ENCODE measurements at regions not wholly inside any gene's neighbourhood (a gene's known extent, or its start where the extent isn't known, plus 50 kb on each side); places are given as distances from the start of the nearest gene placed in this dataset.

DNA sequence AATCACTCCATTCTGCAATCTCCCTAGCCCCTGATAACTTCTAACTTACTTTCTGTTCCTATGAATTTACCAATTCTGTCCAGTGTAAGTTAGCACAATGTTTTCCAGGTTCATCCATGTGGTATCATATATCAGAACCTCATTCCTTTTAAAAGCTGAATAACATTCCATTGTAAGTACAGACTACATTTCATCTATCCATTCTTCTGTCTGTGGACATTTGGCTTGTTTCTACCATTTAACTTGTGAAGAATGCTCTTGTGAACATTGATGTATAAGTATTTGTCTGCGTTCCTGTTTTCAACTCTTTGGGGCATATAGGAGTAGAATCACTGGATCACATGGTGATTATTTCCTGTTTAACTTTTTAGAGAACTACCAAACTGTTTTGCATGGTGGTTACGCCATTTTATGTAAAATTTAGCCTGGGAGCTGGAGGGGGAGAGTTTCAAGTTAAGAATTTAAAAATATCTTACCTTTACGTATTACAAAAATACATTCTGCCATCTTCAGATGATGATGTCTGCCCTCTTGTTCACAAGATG lies 156.5 kb downstream of the BTBD3 start:
- Histone ChIP-seq H3K4me3 (no peak overlapping the region), H3K4me1 (no peaks in the 10 kb centered on the region), H3K9me3 (no peaks in the 10 kb centered on the region), H3K27ac (no peak overlapping the region), H3K27me3 (no peaks in the 10 kb centered on the region), H3K36me3 (no peaks in the 10 kb centered on the region)
- intact Hi-C loops (cut with DNase I) = no loop called here
- TF ChIP-seq, protein P1, sequence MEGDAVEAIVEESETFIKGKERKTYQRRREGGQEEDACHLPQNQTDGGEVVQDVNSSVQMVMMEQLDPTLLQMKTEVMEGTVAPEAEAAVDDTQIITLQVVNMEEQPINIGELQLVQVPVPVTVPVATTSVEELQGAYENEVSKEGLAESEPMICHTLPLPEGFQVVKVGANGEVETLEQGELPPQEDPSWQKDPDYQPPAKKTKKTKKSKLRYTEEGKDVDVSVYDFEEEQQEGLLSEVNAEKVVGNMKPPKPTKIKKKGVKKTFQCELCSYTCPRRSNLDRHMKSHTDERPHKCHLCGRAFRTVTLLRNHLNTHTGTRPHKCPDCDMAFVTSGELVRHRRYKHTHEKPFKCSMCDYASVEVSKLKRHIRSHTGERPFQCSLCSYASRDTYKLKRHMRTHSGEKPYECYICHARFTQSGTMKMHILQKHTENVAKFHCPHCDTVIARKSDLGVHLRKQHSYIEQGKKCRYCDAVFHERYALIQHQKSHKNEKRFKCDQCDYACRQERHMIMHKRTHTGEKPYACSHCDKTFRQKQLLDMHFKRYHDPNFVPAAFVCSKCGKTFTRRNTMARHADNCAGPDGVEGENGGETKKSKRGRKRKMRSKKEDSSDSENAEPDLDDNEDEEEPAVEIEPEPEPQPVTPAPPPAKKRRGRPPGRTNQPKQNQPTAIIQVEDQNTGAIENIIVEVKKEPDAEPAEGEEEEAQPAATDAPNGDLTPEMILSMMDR (IDR thresholded peaks at IDR 0.05) = no peak
- ATAC-seq (no peak), DNase-seq (no peak)

DNA sequence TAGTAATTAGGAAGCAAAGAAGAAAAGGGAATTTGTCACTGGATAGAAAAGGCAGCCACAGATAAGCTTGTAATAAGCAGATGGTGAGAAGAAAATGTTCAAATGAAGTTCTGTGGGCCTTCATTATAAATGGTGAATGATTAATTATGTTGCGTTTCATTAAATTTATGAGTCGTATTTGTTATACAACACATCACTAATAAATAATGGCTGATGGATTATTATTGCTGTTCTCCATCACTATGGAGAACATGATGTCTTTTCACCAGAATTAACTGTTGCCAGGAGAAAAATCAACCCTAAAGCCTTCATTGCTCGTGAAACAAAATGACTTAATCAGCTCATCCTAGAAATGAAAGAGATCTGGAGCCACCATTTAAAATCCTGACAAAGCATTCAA lies 158.5 kb downstream of the BTBD3 start:
- H3K9me3 ChIP-seq = no peaks in the 10 kb centered on the region
- H3K27ac ChIP-seq = no peak overlapping the region
- no peak for DNase-seq
- intact Hi-C loops (cut with DNase I) = no loop called here
- no peak overlapping the region for H3K4me3 ChIP-seq
- TF ChIP-seq, protein P1 (IDR thresholded peaks at IDR 0.05) = no peak
- ATAC-seq = no peak
- no peaks in the 10 kb centered on the region for H3K27me3 ChIP-seq
- H3K36me3 ChIP-seq = no peaks in the 10 kb centered on the region
- H3K4me1 ChIP-seq = no peaks in the 10 kb centered on the region

DNA sequence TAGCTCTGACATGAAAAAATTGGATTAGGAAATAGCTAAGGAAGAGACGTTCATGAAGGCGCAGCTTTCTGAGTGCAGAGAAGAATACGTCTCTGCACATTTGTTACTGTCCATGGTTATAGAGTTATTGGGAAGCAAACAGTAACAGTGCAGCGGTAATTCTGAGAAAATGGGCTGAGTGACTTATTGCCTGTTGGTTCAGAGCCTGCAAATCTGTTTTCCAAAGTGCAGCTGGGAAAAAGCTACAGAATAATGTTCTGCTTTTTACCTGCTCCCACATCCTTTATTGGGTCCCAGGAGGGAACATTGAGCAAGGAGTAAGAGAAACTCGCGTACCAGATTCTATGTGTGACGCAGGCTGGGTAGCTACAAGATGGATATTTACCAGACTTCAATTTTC lies 160.2 kb downstream of the BTBD3 start:
- Histone ChIP-seq H3K36me3 (no peaks in the 10 kb centered on the region), H3K27ac (no peak overlapping the region), H3K9me3 (no peaks in the 10 kb centered on the region), H3K4me1 (no peaks in the 10 kb centered on the region), H3K4me3 (no peak overlapping the region), H3K27me3 (no peaks in the 10 kb centered on the region)
- no peak for ATAC-seq
- DNase-seq = no peak
- TF ChIP-seq, protein P1 (IDR thresholded peaks at IDR 0.05) = no peak
- intact Hi-C loops (cut with DNase I) = no loop called here

DNA sequence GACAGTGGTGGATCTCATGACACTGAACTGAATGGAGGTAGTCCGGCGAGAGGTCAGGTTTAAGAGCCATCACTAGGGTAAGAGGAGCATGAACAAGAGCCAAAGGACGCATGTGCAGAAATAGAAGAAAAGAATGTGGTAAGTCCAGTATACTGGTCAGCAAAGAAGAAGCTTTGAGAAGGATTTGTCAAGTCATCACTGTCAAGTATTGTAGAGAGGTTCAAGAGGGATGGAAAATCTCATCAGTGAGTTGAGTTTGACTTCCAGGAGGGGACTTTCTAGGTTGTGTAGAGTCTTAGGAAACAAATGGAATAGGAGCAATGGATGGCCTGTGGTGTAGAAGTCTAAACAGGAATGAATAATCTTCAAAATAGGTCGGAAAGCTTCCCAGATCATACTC lies 161.8 kb downstream of the BTBD3 start:
- intact Hi-C loops (cut with DNase I) = no loop called here
- Histone ChIP-seq H3K4me1 (no peaks in the 10 kb centered on the region), H3K36me3 (no peaks in the 10 kb centered on the region), H3K4me3 (no peak overlapping the region), H3K27ac (no peak overlapping the region), H3K9me3 (no peaks in the 10 kb centered on the region), H3K27me3 (no peaks in the 10 kb centered on the region)
- DNase-seq (no peak), ATAC-seq (no peak)
- TF ChIP-seq, protein P1 (IDR thresholded peaks at IDR 0.05) = no peak

DNA sequence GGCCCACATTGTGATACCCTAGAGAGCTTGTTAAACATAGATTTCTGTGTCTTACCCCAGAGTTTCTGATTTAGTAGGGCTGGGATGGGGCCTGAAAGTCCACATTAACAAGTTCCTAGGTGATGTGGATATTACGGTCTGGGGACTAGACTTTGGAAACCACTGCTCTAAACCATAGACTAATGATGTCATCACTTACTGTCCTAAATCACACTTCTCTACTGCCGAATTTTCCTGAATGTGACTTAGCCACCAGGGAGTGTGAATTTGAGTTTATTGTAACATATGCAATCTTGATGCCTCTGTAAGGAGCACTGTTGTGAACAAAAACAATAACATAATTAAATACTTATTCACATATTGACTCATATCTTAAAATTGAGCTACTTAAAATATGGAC lies 165.6 kb downstream of the BTBD3 start:
- TF ChIP-seq, protein P1 (IDR thresholded peaks at IDR 0.05) = no peak
- H3K36me3 ChIP-seq = no peaks in the 10 kb centered on the region
- no peak overlapping the region for H3K4me3 ChIP-seq
- no peaks in the 10 kb centered on the region for H3K4me1 ChIP-seq
- H3K9me3 ChIP-seq = no peaks in the 10 kb centered on the region
- DNase-seq (no peak), ATAC-seq (no peak)
- no peak overlapping the region for H3K27ac ChIP-seq
- intact Hi-C loops (cut with DNase I) = no loop called here
- no peaks in the 10 kb centered on the region for H3K27me3 ChIP-seq

DNA sequence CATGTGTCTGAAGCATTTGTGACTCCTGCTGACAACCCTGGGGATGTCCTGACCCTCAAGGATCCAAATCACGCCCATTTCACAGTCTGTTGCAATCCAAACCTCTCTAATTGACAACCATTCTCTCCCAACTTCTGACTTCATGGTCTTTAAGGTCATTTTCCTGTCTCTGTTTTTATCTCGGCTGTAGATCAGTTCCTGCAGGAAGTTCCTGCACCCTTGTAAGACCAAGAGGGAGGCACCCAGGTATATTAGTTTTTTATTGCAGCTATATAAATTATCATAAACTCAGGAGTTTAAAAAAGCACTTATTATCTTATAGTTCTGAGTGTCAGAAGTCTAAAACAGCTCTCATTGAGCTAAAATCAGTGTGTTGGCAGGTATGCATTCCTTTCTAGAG lies 166.8 kb downstream of the BTBD3 start:
- H3K9me3 ChIP-seq = no peaks in the 10 kb centered on the region
- ATAC-seq (no peak), DNase-seq (no peak)
- no peaks in the 10 kb centered on the region for H3K4me1 ChIP-seq
- intact Hi-C loops (cut with DNase I) = no loop called here
- H3K27me3 ChIP-seq = no peaks in the 10 kb centered on the region
- H3K27ac ChIP-seq = no peak overlapping the region
- H3K4me3 ChIP-seq = no peak overlapping the region
- TF ChIP-seq, protein P1 (IDR thresholded peaks at IDR 0.05) = no peak
- H3K36me3 ChIP-seq = no peaks in the 10 kb centered on the region
